Endometrial microvascular endothelial cells (primary cell): ENCODE measurements at regions not wholly inside any gene's neighbourhood (a gene's known extent, or its start where the extent isn't known, plus 50 kb on each side); places are given as distances from the start of the nearest gene placed in this dataset.

Source experiments
- in situ Hi-C: cut with HindIII; loops from 2 replicates; pipeline ENCODE4 v1.10.0; 2017; ENCODE audit warnings: low sequenced_read_pairs, low pct_unique_long_range_greater_than_20kb; ENCODE audit errors: inconsistent ontology term

DNA sequence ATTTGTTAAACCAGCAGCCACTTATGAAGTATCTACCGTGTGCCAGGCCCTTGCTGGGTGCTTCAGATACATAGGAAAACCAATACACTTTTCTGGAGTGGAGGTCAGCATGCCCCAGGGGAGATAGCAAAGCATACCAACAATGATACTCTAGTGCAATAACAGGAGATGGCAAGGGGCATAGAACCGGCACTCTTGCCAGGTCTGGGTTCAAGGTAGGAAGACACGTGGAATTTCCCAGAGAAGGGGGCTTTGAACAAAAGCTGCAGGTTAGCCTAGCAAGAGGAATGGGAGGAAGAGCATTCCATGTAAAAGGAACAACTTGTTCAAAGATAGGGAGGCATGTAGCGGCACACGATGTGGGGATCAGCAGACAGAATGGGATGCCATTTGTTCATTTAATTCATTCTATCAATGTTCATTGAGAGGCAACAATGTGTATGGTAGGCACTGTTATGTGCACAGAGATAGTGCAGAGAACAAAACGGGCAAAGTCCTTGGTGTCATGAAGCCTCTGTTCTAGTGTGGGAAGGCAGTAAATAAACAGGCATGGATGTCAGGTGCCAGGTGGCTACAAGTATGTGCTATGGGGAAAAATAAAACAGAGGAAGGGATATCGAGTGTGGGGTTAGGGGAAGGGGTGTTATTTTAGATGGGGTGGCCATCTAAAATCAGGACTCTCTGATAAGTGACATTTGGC lies 162.6 kb upstream of the E2F8 start:
- in situ Hi-C loops = no loop called here

DNA sequence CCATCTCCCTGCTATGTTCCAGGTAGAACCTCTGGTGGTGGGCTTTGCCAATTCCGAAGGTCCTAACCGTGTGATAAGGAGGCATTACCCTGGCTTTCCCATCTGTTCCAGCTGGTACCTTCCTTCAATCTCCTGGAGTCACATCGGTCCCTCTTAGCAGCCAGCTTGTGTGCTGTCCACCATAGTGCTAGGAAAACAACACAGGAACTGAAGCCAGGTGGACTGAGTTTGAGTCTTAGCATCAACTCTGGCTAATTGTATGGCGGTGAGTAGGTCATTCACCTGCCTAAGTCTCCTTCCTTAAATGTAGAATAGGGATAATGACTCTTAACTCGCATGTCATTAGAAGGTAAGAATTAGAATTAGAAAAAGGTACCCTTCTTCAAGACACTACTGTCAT lies 159.6 kb upstream of the E2F8 start:
- in situ Hi-C loops = no loop called here

DNA sequence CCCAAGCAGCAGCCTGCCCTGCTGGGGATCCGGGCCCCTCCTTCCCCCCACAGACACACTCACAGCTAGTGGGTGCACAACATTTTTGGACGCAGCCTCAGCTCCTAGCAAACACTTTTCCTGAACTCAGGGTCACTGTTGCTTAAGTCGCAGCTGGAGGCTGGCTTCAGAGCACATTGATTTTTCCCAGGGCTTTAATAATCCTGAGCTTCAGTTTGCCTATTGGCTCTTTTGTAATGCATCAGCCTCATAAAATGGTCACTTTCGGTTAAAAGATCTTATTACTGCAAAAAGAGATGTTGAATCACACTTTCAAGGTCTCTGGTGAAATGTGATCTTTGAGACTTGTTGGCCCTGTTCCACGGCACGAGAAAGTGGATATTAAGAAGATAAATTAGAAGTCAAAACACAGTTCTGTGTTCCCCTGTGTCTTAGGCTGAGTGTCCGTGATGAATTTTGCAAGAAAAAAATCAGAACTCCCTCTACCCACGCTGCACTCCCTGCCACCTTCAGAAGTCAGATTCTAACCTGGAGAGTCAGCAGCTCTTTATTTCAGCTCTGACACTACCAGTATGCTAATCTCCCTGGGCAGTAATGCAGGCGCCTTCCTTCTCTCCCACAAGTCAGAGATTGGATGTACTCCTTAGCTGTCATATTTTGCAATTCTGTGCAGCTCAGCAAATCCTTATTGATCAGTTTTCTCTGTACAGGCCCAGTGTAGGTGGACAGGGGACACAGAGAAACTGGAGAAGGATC lies 158.2 kb upstream of the E2F8 start:
- in situ Hi-C loops = no loop called here

DNA sequence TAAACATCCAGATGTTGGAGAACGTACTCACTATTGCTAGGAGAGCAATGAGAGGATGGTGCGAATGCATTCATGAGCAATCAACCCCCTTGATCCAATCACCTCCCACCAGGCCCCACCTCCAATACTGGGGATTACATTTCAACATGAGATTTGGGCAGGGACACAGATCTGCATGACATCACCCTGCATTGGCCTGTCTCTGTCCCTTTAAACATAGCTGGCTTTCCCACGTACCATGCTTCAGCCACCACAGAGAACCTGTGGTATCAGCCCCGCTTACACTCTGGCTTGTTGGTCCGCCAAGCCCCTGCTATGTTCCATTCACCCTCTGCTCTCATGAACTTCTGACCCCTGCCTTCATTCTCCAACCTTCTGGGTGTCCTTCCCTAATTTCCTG lies 157.5 kb upstream of the E2F8 start:
- in situ Hi-C loops = no loop called here

DNA sequence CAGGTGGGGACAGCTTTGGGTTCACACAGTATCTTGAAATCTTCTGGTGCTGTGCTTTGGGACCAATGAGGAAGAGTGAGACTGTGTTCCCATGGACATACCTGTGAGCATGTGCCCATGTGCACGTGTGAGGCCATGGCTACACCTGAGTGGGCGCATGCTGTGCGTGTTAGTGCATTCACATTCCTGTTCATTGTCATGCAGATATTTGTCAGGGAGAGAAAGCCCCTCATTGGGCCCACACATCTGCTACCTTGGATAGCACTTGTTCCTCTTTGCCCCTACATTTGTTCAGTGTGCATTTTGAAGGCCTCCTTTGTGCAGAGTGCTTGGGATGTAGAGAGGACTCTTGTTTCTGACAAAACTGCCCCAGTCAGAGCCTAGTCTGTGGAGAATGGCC lies 154.3 kb upstream of the E2F8 start:
- in situ Hi-C loops = no loop called here

DNA sequence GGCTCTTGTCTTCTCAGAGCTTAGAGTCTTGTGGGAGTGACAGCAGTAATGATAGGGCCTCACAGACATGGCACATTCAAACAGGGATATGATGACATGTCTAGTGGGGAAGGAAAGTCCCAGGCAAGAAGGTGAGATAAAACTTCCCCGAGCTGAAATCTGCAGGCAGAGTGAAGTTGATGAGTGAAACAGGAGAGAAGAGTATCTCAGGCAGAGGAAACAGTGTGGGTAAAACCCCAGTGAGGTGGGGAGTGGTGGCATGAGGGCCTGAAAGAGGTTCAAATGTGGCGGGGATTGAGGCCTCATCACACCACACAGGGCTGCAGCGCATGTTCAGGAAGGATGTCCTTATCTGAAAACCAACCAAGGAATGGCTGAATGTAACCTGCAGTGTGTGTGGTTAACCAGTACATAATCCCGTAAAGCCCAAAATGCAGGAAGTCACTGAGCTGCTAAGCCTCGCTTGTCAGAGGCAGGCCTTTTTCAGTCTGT lies 153.8 kb upstream of the E2F8 start:
- in situ Hi-C loops = no loop called here

DNA sequence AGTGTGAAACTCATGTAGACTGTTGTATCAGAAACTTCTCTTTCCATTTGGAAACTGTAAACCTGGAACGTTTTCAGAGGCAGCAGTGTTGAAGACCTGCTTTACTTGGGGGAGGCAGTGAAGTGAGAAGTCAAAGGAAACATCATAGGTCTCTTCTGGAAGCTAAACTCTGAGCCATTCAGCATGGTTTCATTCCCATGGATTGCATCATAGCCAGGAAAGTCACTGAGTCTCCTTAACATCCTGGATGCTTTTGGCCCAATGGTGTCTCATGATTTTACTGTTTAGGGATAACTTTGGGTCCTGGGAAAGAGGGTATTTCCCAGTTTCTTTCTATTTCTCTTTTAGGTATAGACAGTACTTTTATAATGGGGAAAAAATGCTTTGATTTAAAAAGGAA lies 153.2 kb upstream of the E2F8 start:
- in situ Hi-C loops = no loop called here

DNA sequence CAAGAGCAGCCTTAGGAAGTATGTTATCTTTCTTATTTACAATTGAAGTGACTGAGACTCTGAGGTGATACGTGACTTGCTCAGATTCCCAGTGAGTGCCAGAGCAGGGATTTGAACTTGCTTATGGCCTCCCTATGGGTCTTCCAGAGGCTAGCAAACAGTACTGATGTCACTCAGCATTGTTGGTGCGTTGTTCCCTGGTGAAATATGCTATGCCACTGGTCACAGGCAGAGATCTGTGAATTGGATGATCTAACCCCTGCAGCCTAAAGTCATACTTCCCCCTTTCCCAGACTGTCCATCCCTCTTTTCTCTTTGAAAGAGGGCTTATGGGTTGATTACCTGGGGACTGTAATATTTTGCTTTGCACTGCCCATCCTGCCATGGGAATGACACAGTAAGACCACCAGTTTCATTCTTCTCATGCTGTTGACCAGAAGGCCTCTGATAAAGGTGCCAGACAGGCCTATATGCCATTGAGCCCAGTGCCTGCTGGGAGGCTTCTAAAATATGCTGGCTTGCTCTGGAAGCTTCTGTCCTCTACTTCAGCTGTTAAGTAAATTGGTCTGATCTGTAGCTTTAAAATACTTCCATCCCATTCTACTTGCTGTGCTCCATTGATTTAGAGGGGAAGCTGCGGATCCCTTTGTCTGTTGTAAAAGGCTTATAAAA lies 152.2 kb upstream of the E2F8 start:
- in situ Hi-C loops = no loop called here

DNA sequence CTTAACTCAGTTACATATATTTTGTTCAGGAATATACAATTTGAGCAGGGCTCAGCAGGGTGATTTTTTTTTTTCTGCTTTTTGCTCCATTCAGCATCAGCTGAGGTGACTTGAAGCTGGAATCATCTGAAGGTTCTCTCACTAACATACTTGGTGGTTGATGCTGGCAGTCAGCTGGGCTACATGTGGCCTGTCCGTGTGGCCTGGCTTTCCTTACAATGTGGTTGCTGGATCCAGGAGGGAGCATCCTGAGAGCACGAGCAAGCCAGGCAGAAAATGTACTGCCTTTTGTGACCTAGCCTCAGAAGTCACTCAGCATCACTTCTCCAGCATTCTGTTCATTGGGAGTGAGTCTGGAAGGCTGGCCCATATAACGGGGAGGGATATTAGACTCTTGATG lies 151.6 kb upstream of the E2F8 start:
- in situ Hi-C loops = no loop called here

DNA sequence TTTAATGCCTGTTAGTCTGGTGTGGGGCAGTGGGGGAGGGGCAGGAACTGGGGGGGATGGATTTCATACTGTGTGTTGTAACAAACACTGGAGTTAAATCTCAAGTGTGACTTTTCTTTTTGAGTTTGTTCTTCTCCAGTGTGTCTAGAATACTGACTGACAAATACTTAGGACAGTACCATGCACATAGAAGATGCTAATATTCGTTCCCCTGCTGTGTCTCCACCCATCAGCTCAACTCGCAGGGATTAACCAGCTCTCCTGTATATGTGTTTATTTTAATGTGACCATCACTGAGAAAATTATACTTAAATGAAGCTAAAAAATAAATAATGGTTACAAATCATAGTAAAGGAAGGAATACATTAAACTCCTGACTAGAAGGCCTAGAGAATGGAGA lies 150.9 kb upstream of the E2F8 start:
- in situ Hi-C loops = no loop called here

DNA sequence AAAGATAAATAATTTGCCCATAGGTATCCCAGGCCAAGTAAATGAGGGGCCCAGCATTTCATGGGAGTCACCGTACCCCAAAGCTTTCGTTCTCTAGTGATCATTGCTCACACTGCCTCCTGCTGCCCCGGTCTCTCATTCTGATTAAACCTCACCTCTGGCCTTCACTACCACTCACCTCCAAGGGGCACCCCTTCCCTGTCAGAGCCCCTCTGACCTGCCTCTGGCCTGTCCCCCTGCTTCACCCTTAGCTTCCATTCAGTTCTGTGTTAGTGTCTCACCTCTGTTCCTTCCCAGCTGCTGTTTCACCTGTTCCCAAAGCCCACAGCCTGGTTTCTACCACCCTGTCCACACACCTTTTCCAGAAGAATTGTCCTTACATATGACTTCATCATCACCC lies 150.3 kb upstream of the E2F8 start:
- in situ Hi-C loops = no loop called here

DNA sequence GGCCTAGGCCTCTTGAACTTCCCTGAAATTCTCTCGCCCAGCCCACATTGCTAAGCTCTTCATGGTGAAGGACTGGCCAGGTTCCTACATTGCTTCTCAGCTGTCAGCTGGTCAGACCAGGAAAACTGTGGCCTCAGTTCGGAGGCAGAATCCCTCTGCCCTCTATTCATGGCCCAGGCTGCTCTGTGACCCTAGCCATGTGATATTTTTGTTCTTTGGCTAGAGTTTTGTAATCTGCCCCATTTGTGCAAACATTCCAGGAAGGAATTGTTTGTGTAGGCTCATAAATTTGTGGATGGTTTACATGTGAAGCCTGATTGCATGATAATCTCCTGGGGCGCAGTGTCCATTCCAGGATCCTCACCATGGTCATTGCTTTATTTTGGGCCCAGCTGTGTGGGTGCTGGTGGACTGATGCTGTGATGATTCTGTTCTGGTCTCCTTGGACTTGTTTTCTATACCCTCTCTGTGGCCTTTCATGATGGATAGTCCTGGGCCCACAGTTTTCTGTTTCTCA lies 149.1 kb upstream of the E2F8 start:
- in situ Hi-C loops = no loop called here

DNA sequence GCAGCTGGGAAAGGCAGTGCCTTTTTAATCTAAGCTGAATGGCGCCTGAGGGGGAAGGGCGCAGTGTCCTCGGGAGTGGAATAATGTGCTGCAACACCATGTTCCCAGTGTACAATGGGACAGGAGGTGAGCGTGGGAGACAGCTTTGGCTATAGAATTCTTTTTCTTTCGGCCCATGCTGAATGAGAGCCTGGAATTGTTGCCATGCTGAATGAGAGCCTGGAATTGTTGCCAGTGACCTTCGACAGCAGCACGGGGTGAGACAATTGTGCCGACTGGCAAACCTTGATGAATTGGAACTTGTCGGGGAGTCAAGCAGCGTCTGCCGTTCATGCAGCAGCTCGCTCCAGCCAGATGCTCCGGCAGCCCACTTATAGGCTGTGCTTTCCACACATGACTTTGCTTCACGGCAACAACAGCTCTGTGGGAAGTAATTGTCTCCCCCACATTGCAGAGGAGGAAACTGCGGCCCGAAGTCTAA lies 141.4 kb upstream of the E2F8 start:
- in situ Hi-C loops = no loop called here

DNA sequence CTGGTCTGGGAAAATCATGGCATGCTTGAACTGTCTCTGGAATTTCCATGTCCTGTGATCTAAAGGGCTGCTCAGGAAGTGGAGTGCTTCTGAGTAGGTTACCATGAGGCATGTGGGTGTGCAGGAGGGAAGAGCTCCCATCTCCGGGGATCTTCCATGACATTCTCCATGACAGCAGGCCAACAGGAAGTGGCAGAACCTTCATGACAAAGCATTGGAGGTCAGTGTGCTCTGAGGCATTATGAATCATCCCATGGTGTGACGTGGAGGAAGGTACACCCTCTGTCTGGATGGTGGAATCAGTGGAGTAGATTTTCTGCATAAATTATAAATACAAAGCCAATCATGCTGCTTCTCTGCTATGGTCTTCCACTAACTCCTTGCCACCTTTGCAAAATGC lies 139.6 kb upstream of the E2F8 start:
- in situ Hi-C loops = no loop called here

DNA sequence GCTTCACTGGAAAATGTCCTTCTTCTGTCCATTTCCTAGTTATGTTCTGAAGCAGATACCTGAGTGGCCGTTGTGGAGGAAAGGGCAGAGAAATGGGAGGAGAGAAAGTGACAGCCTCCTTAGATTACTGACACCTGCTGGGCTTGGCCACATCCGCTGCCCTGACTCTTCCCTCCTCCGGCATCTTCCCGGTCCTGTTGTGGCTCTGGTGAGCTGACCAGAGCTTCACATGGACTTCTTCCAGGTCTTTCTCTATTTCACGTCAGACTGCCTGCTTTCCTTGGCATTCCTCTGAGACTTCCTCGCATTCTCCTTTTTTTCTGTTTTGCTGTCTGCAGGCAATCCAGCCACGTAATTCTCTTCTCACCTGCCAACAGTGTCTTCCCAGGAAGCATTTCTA lies 138.7 kb upstream of the E2F8 start:
- in situ Hi-C loops = no loop called here

DNA sequence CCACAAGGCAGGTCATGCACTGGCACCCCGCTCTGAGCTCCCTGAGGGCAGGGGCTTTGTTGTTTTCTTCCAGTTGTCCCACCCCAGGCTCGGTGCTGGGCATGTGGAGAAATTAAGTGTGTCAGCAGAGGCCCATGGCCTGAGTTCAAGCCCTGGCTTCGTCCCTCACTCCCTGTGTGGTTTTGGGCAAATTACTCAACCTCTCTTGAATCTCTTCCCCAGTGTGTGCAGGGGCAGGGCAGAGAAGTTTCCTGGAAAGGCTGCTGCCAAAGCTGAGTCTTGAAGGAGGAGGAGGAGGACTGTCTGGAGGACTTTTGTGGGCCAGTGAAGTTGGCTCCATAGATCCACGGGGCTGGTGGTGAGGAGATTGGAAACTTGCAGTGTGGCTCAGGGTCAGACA lies 138.1 kb upstream of the E2F8 start:
- in situ Hi-C loops = no loop called here

DNA sequence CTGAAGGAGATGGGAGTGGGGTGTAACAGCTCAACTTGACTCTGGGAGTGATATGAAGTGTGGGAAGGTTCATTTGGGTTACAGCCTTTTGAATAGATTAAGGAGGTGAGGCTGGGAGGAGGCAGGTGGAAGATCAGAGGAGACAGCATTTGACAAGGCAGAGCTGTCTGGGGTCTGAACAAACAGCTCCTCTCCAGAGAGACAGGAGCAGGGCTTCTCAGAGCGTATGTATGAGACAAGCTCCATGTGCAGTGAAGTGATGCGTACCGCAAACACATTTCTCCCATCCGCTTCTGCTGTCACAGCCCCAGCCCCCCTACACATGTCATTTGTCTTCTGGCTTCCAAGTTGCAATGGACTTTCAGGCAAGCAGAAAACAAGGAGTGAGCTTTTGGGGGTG lies 137.1 kb upstream of the E2F8 start:
- in situ Hi-C loops = no loop called here

DNA sequence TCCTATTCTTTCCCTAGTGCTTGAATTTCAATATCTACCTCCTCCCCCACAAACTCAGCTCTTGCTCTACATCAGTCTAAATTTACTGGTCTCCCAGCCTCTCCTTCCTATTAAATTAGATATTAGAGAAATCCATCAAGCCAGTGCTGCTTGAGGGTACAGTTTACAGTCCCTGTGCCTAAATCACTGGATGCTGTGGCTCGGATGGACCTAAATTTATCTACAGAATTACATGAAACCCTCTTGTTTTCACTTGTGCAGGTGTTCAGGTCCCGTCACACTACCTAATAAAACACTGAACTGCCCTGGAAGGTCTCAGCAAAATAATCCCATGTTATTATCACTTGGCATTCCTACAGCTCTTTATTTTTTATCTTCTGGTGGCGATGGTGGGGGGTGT lies 134.7 kb upstream of the E2F8 start:
- in situ Hi-C loops = no loop called here

DNA sequence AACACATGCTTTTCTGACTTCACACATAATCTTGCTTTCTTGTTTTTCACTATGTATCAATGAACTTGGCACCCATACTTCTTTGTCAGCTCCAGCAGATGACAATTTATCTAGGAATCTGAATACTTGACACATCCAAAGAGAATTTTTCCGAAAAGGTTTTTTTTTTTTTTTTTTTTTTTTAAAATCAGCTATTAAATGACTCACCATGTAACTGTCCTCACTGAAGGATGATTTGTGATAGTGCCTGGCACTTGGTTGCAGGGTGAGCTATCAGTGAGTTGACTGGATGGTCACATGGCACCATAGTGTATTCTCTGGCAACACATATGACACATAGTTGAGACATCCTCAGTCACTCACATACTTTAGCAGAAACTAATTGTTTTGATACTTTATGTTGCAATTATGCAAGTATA lies 133.4 kb upstream of the E2F8 start:
- in situ Hi-C loops = no loop called here

DNA sequence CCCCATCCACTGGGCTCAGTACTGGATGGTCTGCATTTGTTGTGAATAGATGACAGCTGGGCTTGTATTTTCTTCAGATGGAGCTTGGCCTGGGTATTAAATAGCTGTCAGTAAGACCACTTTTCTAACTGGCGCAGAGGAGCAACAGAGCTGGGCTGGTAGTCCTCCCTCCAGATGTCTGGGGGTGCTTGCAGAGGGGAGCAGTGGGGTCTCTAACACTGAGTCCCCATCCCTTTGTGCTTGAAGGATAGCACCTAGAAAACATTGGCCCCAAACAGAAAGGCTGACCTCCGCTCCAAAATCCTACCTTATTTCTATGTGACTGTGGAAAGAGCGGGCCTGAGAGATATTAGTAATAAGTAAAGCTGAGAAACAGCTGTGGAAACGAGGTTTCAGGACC lies 131.6 kb upstream of the E2F8 start:
- in situ Hi-C loops = no loop called here
